T-helper 2 cell (primary cell): ENCODE measurements at regions not wholly inside any gene's neighbourhood (a gene's known extent, or its start where the extent isn't known, plus 50 kb on each side); places are given as distances from the start of the nearest gene placed in this dataset.

ENCODE experiments used
- DNase-seq, 5 experiments: peaks; one replicate each; pipeline versions ENCODE4 v3.0.0 to v3.0.0-alpha.2; 2012 to 2022

GRCh38 chr5:74499256-74500050 is 141.1 kb downstream of the ENC1 start:
- DNase-seq: no peak

- no peak for DNase-seq
Measured at GRCh38 chr5:74497706-74498105, 142.8 kb downstream of the ENC1 start.

GRCh38 chr5:74493411-74493810 is 147.1 kb downstream of the ENC1 start:
- no peak for DNase-seq

- DNase-seq: no peak
Measured at GRCh38 chr5:74492230-74492629, 148.3 kb downstream of the ENC1 start.

GRCh38 chr5:74491586-74491985 is 148.9 kb downstream of the ENC1 start:
- DNase-seq: no peak

GRCh38 chr5:74490814-74491213 is 149.7 kb downstream of the ENC1 start:
- DNase-seq: no peak

- no peak for DNase-seq
Measured at GRCh38 chr5:74482990-74483389, 157.5 kb downstream of the ENC1 start.

GRCh38 chr5:74482523-74482922 is 158.0 kb downstream of the ENC1 start:
- no peak for DNase-seq

- DNase-seq: peak in 1 of 5 experiments; percentile 33
Measured at GRCh38 chr5:74481357-74481756, 159.2 kb downstream of the ENC1 start.

GRCh38 chr5:74480201-74480600 is 160.3 kb downstream of the ENC1 start:
- DNase-seq: no peak

GRCh38 chr5:74478328-74478727 is 162.2 kb downstream of the ENC1 start:
- no peak for DNase-seq

GRCh38 chr5:74477761-74478160 is 162.8 kb downstream of the ENC1 start:
- DNase-seq: no peak

- no peak for DNase-seq
Measured at GRCh38 chr5:74476819-74477453, 163.6 kb downstream of the ENC1 start.

- DNase-seq: peak in 1 of 5 experiments; percentile 26
Measured at GRCh38 chr5:74476046-74476818, 164.3 kb downstream of the ENC1 start.

- no peak for DNase-seq
Measured at GRCh38 chr5:74471875-74472274, 168.7 kb downstream of the ENC1 start.

- no peak for DNase-seq
Measured at GRCh38 chr5:74469234-74469994, 171.1 kb downstream of the ENC1 start.

- DNase-seq: no peak
Measured at GRCh38 chr5:74468421-74468820, 172.1 kb downstream of the ENC1 start.

GRCh38 chr5:74465724-74466123 is 174.8 kb downstream of the ENC1 start:
- no peak for DNase-seq

- DNase-seq: no peak
Measured at GRCh38 chr5:74464512-74465209, 175.9 kb downstream of the ENC1 start.

- no peak for DNase-seq
Measured at GRCh38 chr5:74462356-74462755, 178.2 kb downstream of the ENC1 start.

GRCh38 chr5:74461251-74461650 is 179.3 kb downstream of the ENC1 start:
- DNase-seq: no peak

- no peak for DNase-seq
Measured at GRCh38 chr5:74460694-74461093, 179.8 kb downstream of the ENC1 start.
